HG02884 (cell line): ENCODE measurements at regions not wholly inside any gene's neighbourhood (a gene's known extent, or its start where the extent isn't known, plus 50 kb on each side); places are given as distances from the start of the nearest gene placed in this dataset.
"Not testable (repeated sequence)": the region's sequence is repeated elsewhere in the genome, so short reads cannot be mapped to it uniquely, and the experiment has no call there.

ENCODE experiments used
- ATAC-seq: cut with Tn5 transposase; IDR thresholded peaks from one replicate; pipeline ENCODE4 v1.9.1; 2021; ENCODE audit warnings: mild to moderate bottlenecking, moderate library complexity; ENCODE audit not compliant: unreplicated experiment

GRCh38 chr16:59809488-59809887 is 1075.4 kb upstream of the GOT2 start:
- ATAC-seq, result not testable (repeated sequence)

GRCh38 chr16:59783191-59783590 is 1049.1 kb upstream of the GOT2 start:
- ATAC-seq, result no peak

- no peak for ATAC-seq
Measured at GRCh38 chr16:59773330-59773729, 1039.2 kb upstream of the GOT2 start.

GRCh38 chr16:59759296-59759695 is 1025.2 kb upstream of the GOT2 start:
- no peak for ATAC-seq

- no peak for ATAC-seq
Measured at GRCh38 chr16:59758848-59759247, 1024.7 kb upstream of the GOT2 start.

GRCh38 chr16:59754854-59755253 is 1020.7 kb upstream of the GOT2 start:
- ATAC-seq, result no peak

GRCh38 chr16:59749662-59750336 is 1015.7 kb upstream of the GOT2 start:
- ATAC-seq, result no peak

- ATAC-seq, result no peak
Measured at GRCh38 chr16:59748531-59748930, 1014.4 kb upstream of the GOT2 start.

- no peak for ATAC-seq
Measured at GRCh38 chr16:59743504-59743903, 1009.4 kb upstream of the GOT2 start.

- no peak for ATAC-seq
Measured at GRCh38 chr16:59740858-59741257, 1006.7 kb upstream of the GOT2 start.

GRCh38 chr16:59737274-59737673 is 1003.2 kb upstream of the GOT2 start:
- no peak for ATAC-seq

GRCh38 chr16:59733321-59733720 is 999.2 kb upstream of the GOT2 start:
- no peak for ATAC-seq

- ATAC-seq, result no peak
Measured at GRCh38 chr16:59729613-59730012, 995.5 kb upstream of the GOT2 start.

GRCh38 chr16:59719121-59719520 is 985.0 kb upstream of the GOT2 start:
- no peak for ATAC-seq

GRCh38 chr16:59707436-59708226 is 973.5 kb upstream of the GOT2 start:
- ATAC-seq, result no peak

- ATAC-seq, result no peak
Measured at GRCh38 chr16:59701963-59702930, 968.1 kb upstream of the GOT2 start.

GRCh38 chr16:59699786-59700185 is 965.7 kb upstream of the GOT2 start:
- ATAC-seq, result no peak

GRCh38 chr16:59698346-59699020 is 964.4 kb upstream of the GOT2 start:
- ATAC-seq, result no peak

GRCh38 chr16:59697761-59698160 is 963.6 kb upstream of the GOT2 start:
- no peak for ATAC-seq

GRCh38 chr16:59697236-59697635 is 963.1 kb upstream of the GOT2 start:
- ATAC-seq, result no peak

- no peak for ATAC-seq
Measured at GRCh38 chr16:59696495-59696894, 962.4 kb upstream of the GOT2 start.
